HL-60 (cell line): ENCODE measurements at regions not wholly inside any gene's neighbourhood (a gene's known extent, or its start where the extent isn't known, plus 50 kb on each side); places are given as distances from the start of the nearest gene placed in this dataset.

ENCODE experiments used
- DNase-seq, 2 experiments: peaks; one replicate each; pipeline ENCODE4 v3.0.0-alpha.2; 2010 to 2020; ENCODE audit warnings: low read depth in 1 of 2, low spot score in 1 of 2
- H3K27ac ChIP-seq: fragments of 250-450 bp; sonication (Bioruptor Pico); replicated peaks from 2 replicates; pipeline ENCODE4 v1.5.1; 2020; ENCODE audit warnings: mild to moderate bottlenecking, moderate library complexity
- H3K27me3 ChIP-seq: fragments of 250-450 bp; sonication (Bioruptor Pico); 2 replicates; pipeline ENCODE4 v1.5.1; 2021; ENCODE audit warnings: mild to moderate bottlenecking, moderate library complexity; ENCODE audit not compliant: insufficient read depth, poor library complexity, severe bottlenecking
- H3K4me3 ChIP-seq: replicated peaks from 2 replicates; pipeline ENCODE4 v1.5.1; 2011; ENCODE audit warnings: mild to moderate bottlenecking, control low read depth, low read length; ENCODE audit not compliant: insufficient read depth
- GABPA ChIP-seq: IDR thresholded peaks from 2 replicates; pipeline ENCODE4 v1.6.1; 2012; ENCODE audit warnings: low read depth
- POLR2AphosphoS5 ChIP-seq: IDR thresholded peaks from 2 replicates; pipeline ENCODE4 v1.6.1; 2012; ENCODE audit warnings: low read depth
- SPI1 ChIP-seq: IDR thresholded peaks from 2 replicates; pipeline ENCODE4 v1.6.1; 2012; ENCODE audit warnings: low read depth, mild to moderate bottlenecking, borderline replicate concordance
- TF ChIP-seq, protein P1 (sequence below): IDR thresholded peaks from 2 replicates; pipeline ENCODE4 v1.6.1; 2012; ENCODE audit warnings: low read depth; ENCODE audit not compliant: insufficient replicate concordance
- TF ChIP-seq, protein P2 (sequence below): IDR thresholded peaks from one replicate; pipeline ENCODE4 v1.5.1; 2011; ENCODE audit warnings: low read length, control low read depth, inconsistent platforms; ENCODE audit not compliant: insufficient read depth

DNA sequence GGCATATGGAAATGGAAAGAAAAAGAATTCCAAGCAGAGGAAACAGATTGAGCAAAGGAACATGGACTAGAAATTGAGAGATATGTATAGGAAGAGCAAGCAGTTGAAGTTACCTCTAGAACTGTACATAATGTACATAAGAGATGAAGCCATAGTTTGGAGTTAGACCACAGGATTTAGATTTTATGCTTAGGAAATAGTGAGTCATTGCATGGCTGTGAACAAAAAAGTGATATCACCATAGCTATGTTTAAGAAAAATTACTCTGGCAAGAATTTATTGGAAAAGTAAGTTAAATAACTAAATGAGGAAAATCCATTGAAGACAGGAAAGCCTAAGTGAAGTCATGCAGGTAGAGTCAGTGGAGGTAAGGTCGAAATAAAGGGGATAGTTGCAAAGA, 99.4 kb upstream of the GALNT5 start:
- H3K27ac ChIP-seq, result no peak overlapping the region
- no peak for DNase-seq
- no peaks in the 10 kb centered on the region for H3K27me3 ChIP-seq
- no peak overlapping the region for H3K4me3 ChIP-seq
- TF ChIP-seq SPI1, result no peak
- TF ChIP-seq, protein P1, sequence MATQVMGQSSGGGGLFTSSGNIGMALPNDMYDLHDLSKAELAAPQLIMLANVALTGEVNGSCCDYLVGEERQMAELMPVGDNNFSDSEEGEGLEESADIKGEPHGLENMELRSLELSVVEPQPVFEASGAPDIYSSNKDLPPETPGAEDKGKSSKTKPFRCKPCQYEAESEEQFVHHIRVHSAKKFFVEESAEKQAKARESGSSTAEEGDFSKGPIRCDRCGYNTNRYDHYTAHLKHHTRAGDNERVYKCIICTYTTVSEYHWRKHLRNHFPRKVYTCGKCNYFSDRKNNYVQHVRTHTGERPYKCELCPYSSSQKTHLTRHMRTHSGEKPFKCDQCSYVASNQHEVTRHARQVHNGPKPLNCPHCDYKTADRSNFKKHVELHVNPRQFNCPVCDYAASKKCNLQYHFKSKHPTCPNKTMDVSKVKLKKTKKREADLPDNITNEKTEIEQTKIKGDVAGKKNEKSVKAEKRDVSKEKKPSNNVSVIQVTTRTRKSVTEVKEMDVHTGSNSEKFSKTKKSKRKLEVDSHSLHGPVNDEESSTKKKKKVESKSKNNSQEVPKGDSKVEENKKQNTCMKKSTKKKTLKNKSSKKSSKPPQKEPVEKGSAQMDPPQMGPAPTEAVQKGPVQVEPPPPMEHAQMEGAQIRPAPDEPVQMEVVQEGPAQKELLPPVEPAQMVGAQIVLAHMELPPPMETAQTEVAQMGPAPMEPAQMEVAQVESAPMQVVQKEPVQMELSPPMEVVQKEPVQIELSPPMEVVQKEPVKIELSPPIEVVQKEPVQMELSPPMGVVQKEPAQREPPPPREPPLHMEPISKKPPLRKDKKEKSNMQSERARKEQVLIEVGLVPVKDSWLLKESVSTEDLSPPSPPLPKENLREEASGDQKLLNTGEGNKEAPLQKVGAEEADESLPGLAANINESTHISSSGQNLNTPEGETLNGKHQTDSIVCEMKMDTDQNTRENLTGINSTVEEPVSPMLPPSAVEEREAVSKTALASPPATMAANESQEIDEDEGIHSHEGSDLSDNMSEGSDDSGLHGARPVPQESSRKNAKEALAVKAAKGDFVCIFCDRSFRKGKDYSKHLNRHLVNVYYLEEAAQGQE, result no peak
- no peak for TF ChIP-seq GABPA
- TF ChIP-seq, protein P2, sequence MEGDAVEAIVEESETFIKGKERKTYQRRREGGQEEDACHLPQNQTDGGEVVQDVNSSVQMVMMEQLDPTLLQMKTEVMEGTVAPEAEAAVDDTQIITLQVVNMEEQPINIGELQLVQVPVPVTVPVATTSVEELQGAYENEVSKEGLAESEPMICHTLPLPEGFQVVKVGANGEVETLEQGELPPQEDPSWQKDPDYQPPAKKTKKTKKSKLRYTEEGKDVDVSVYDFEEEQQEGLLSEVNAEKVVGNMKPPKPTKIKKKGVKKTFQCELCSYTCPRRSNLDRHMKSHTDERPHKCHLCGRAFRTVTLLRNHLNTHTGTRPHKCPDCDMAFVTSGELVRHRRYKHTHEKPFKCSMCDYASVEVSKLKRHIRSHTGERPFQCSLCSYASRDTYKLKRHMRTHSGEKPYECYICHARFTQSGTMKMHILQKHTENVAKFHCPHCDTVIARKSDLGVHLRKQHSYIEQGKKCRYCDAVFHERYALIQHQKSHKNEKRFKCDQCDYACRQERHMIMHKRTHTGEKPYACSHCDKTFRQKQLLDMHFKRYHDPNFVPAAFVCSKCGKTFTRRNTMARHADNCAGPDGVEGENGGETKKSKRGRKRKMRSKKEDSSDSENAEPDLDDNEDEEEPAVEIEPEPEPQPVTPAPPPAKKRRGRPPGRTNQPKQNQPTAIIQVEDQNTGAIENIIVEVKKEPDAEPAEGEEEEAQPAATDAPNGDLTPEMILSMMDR, result no peak
- no peak for TF ChIP-seq POLR2AphosphoS5

DNA sequence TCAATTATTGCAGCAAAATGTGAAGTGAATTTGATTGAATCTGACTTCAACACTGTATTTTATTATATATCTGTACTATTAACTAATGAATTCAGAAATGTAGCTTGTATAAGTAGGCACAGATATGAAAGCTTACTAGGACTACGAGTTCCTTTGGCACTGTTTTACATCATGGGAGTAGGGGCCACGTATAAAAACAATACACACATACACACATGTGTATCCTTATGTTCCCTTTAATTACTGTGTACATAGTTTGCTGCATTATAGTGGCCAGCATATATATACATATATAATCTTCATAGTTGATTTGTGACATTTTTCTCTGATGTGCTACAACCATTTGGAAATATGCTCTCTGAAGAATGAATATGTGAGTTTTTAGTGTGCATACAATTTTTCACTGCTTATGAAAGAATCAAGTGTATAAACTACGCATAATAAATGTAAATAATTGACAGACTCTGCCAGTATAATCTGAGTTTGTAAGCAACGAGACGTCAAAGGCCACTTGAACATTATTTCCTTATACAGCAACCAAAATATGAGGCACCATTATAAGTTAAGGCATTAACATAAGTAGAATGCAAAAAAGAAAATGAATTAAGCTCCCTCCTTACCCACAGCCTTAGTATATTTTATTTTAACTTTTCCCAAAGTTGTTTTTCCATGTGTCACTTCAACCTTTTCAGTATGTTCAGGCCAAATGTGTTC, 98.1 kb upstream of the GALNT5 start:
- no peak overlapping the region for H3K4me3 ChIP-seq
- no peaks in the 10 kb centered on the region for H3K27me3 ChIP-seq
- TF ChIP-seq SPI1 (no peak), GABPA (no peak), POLR2AphosphoS5 (no peak)
- TF ChIP-seq, protein P1, result no peak
- TF ChIP-seq, protein P2, result no peak
- no peak for DNase-seq
- H3K27ac ChIP-seq, result no peak overlapping the region

DNA sequence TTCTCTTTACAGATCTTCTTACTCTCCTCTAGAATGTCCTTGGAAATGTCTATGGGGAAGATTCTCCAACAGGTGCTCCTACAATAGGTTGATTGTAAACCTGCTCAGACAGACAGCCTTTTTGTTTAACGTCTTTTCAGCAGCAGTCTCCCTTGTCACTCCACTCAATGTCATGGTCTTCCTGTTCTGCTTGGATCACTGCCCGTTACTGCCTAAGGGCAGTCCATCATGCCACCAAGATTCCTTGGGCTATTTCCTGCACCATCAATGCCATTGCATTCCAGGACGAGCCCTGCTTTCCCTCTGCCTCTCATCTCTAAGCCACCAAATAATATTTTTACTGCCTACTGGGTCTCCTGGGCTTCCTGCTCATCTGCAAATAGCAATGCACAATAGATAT, 97.4 kb upstream of the GALNT5 start:
- no peak overlapping the region for H3K27ac ChIP-seq
- H3K27me3 ChIP-seq, result no peaks in the 10 kb centered on the region
- no peak for TF ChIP-seq SPI1
- TF ChIP-seq, protein P1, result no peak
- no peak for TF ChIP-seq GABPA
- TF ChIP-seq, protein P2, result no peak
- no peak for TF ChIP-seq POLR2AphosphoS5
- H3K4me3 ChIP-seq, result no peak overlapping the region
- no peak for DNase-seq
